Mesendoderm (in vitro differentiated cells): ENCODE measurements at regions not wholly inside any gene's neighbourhood (a gene's known extent, or its start where the extent isn't known, plus 50 kb on each side); places are given as distances from the start of the nearest gene placed in this dataset.

Source experiments
- DNase-seq: peaks from one replicate; pipeline ENCODE4 v3.0.0; 2013
- H2AK5ac ChIP-seq: 2 replicates; pipeline ENCODE4 v1.6.1; 2013; ENCODE audit warnings: low read length, inconsistent platforms
- H2BK120ac ChIP-seq: 2 replicates; pipeline ENCODE4 v1.6.1; 2013; ENCODE audit warnings: low read depth, mild to moderate bottlenecking, low read length, moderate library complexity, mixed read lengths
- H2BK15ac ChIP-seq: replicated peaks from 2 replicates; pipeline ENCODE4 v1.6.1; 2013; ENCODE audit warnings: low read depth, mild to moderate bottlenecking, moderate library complexity
- H2BK5ac ChIP-seq: 2 replicates; pipeline ENCODE4 v1.6.1; 2013; ENCODE audit warnings: low read length, inconsistent platforms
- H3K18ac ChIP-seq: 2 replicates; pipeline ENCODE4 v1.6.1; 2013; ENCODE audit warnings: mild to moderate bottlenecking, low read length, mixed read lengths
- H3K23ac ChIP-seq: one replicate; pipeline ENCODE4 v1.6.1; 2013; ENCODE audit warnings: low read length
- H3K27ac ChIP-seq: 2 replicates; pipeline ENCODE4 v1.5.1; 2013; ENCODE audit warnings: low read depth, mild to moderate bottlenecking, inconsistent platforms, low read length, moderate library complexity
- H3K27me3 ChIP-seq: 2 replicates; pipeline ENCODE4 v1.6.1; 2013; ENCODE audit warnings: low read length, control low read depth, mild to moderate bottlenecking, inconsistent platforms; ENCODE audit not compliant: insufficient read depth, poor library complexity
- H3K36me3 ChIP-seq: 2 replicates; pipeline ENCODE4 v1.6.1; 2013; ENCODE audit warnings: low read length, inconsistent platforms; ENCODE audit not compliant: control insufficient read depth, insufficient read depth
- H3K4ac ChIP-seq: one replicate; pipeline ENCODE4 v1.6.1; 2013; ENCODE audit warnings: low read depth, mild to moderate bottlenecking, low read length, moderate library complexity
- H3K4me1 ChIP-seq: 2 replicates; pipeline ENCODE4 v1.6.1; 2013; ENCODE audit warnings: low read depth, low read length, inconsistent platforms; ENCODE audit not compliant: control insufficient read depth
- H3K4me2 ChIP-seq: 2 replicates; pipeline ENCODE4 v1.6.1; 2013; ENCODE audit warnings: low read length
- H3K4me3 ChIP-seq: 2 replicates; pipeline ENCODE4 v1.5.1; 2013; ENCODE audit warnings: mild to moderate bottlenecking, low read length
- H3K56ac ChIP-seq: one replicate; pipeline ENCODE4 v1.6.1; 2013; ENCODE audit warnings: low read length
- H3K79me1 ChIP-seq: 2 replicates; pipeline ENCODE4 v1.6.1; 2013; ENCODE audit warnings: low read length, inconsistent platforms
- H3K79me2 ChIP-seq: 2 replicates; pipeline ENCODE4 v1.6.1; 2013; ENCODE audit warnings: mild to moderate bottlenecking, low read length; ENCODE audit not compliant: control insufficient read depth, insufficient read depth
- H3K9ac ChIP-seq: 2 replicates; pipeline ENCODE4 v1.6.1; 2013; ENCODE audit warnings: low read length, inconsistent platforms
- H4K5ac ChIP-seq: one replicate; pipeline ENCODE4 v1.6.1; 2013; ENCODE audit warnings: low read length
- H4K8ac ChIP-seq: one replicate; pipeline ENCODE4 v1.6.1; 2013; ENCODE audit warnings: low read depth, mild to moderate bottlenecking, control low read depth, low read length, moderate library complexity
- WGBS: extraction: QIAGEN DNeasy Blood & Tissue Kit; methylation state at CpG from one replicate; pipeline ENCODE4 v1.1.7; 2013; ENCODE audit warnings: low lambda C conversion rate, missing lambda C conversion rate; ENCODE audit not compliant: insufficient coverage; ENCODE audit errors: extremely low coverage; 5-methylcytosine and 5-hydroxymethylcytosine counted together

GRCh38 chr21:32186804-32187203 is 92.0 kb downstream of the MIS18A start:
- H2BK5ac ChIP-seq, result no peak overlapping the region
- no peaks in the 10 kb centered on the region for H3K79me1 ChIP-seq
- H2AK5ac ChIP-seq, result no peak overlapping the region
- no CpG with 5 or more reads among the region's 8 CpGs for WGBS
- no peak overlapping the region for H3K4ac ChIP-seq
- H4K8ac ChIP-seq, result no peak overlapping the region
- no peaks in the 10 kb centered on the region for H3K79me2 ChIP-seq
- H3K4me3 ChIP-seq, result no peak overlapping the region
- H3K4me2 ChIP-seq, result no peak overlapping the region
- no peak overlapping the region for H2BK15ac ChIP-seq
- H3K27ac ChIP-seq, result no peak overlapping the region
- H3K56ac ChIP-seq, result no peak overlapping the region
- no peaks in the 10 kb centered on the region for H3K36me3 ChIP-seq
- H3K4me1 ChIP-seq, result peaks cover 14% of the 10 kb centered on the region
- no peak overlapping the region for H4K5ac ChIP-seq
- no peaks in the 10 kb centered on the region for H3K27me3 ChIP-seq
- peak overlapping the region; percentile 50 for H3K23ac ChIP-seq
- H3K9ac ChIP-seq, result no peak overlapping the region
- no peak for DNase-seq
- H2BK120ac ChIP-seq, result no peak overlapping the region
- H3K18ac ChIP-seq, result no peak overlapping the region

GRCh38 chr21:32185726-32186125 is 93.1 kb downstream of the MIS18A start:
- Histone ChIP-seq H2BK5ac (no peak overlapping the region), H3K36me3 (no peaks in the 10 kb centered on the region), H3K4me3 (no peak overlapping the region), H3K27me3 (no peaks in the 10 kb centered on the region), H2AK5ac (no peak overlapping the region), H4K5ac (no peak overlapping the region), H3K79me2 (no peaks in the 10 kb centered on the region), H3K4ac (no peak overlapping the region), H3K4me1 (peaks cover 14% of the 10 kb centered on the region), H3K79me1 (no peaks in the 10 kb centered on the region), H3K23ac (no peak overlapping the region), H2BK15ac (no peak overlapping the region), H3K18ac (no peak overlapping the region), H3K27ac (no peak overlapping the region), H2BK120ac (no peak overlapping the region), H3K9ac (no peak overlapping the region), H4K8ac (no peak overlapping the region), H3K56ac (no peak overlapping the region), H3K4me2 (no peak overlapping the region)
- DNase-seq, result no peak
- no CpG with 5 or more reads among the region's 5 CpGs for WGBS

GRCh38 chr21:32185103-32185502 is 93.7 kb downstream of the MIS18A start:
- H4K5ac ChIP-seq, result no peak overlapping the region
- H3K9ac ChIP-seq, result no peak overlapping the region
- H4K8ac ChIP-seq, result no peak overlapping the region
- no peak overlapping the region for H2BK5ac ChIP-seq
- no peaks in the 10 kb centered on the region for H3K79me1 ChIP-seq
- no peak overlapping the region for H2BK120ac ChIP-seq
- H3K4me3 ChIP-seq, result no peak overlapping the region
- H3K4me1 ChIP-seq, result peaks cover 14% of the 10 kb centered on the region
- no peaks in the 10 kb centered on the region for H3K79me2 ChIP-seq
- no peak overlapping the region for H2AK5ac ChIP-seq
- no CpG with 5 or more reads among the region's 2 CpGs for WGBS
- no peak overlapping the region for H3K18ac ChIP-seq
- no peak overlapping the region for H3K56ac ChIP-seq
- no peak overlapping the region for H3K4ac ChIP-seq
- no peak overlapping the region for H3K27ac ChIP-seq
- no peak overlapping the region for H2BK15ac ChIP-seq
- no peak overlapping the region for H3K4me2 ChIP-seq
- H3K23ac ChIP-seq, result no peak overlapping the region
- no peaks in the 10 kb centered on the region for H3K36me3 ChIP-seq
- no peaks in the 10 kb centered on the region for H3K27me3 ChIP-seq
- no peak for DNase-seq

- H3K18ac ChIP-seq, result no peak overlapping the region
- H2BK15ac ChIP-seq, result no peak overlapping the region
- H4K8ac ChIP-seq, result no peak overlapping the region
- H3K79me2 ChIP-seq, result no peaks in the 10 kb centered on the region
- peaks cover 14% of the 10 kb centered on the region for H3K4me1 ChIP-seq
- no peaks in the 10 kb centered on the region for H3K27me3 ChIP-seq
- peak; percentile 86 for DNase-seq
- H4K5ac ChIP-seq, result no peak overlapping the region
- no peaks in the 10 kb centered on the region for H3K36me3 ChIP-seq
- H3K27ac ChIP-seq, result peak overlapping the region; percentile 16
- WGBS, result no CpG with 5 or more reads among the region's 7 CpGs
- no peaks in the 10 kb centered on the region for H3K79me1 ChIP-seq
- H3K4ac ChIP-seq, result no peak overlapping the region
- H3K4me2 ChIP-seq, result no peak overlapping the region
- no peak overlapping the region for H2BK5ac ChIP-seq
- no peak overlapping the region for H3K23ac ChIP-seq
- H3K56ac ChIP-seq, result peak overlapping the region; percentile 47
- no peak overlapping the region for H2BK120ac ChIP-seq
- no peak overlapping the region for H3K4me3 ChIP-seq
- H3K9ac ChIP-seq, result no peak overlapping the region
- no peak overlapping the region for H2AK5ac ChIP-seq
Observed at GRCh38 chr21:32184485-32184884, 94.4 kb downstream of the MIS18A start.

GRCh38 chr21:32184065-32184464 is 94.8 kb downstream of the MIS18A start:
- Histone ChIP-seq H2AK5ac (no peak overlapping the region), H4K5ac (no peak overlapping the region), H3K4me1 (peaks cover 14% of the 10 kb centered on the region), H3K23ac (no peak overlapping the region), H3K9ac (no peak overlapping the region), H3K18ac (no peak overlapping the region), H3K27ac (no peak overlapping the region), H3K27me3 (no peaks in the 10 kb centered on the region), H2BK5ac (no peak overlapping the region), H3K79me2 (no peaks in the 10 kb centered on the region), H2BK15ac (no peak overlapping the region), H3K4me3 (no peak overlapping the region), H3K36me3 (no peaks in the 10 kb centered on the region), H3K79me1 (no peaks in the 10 kb centered on the region), H3K4ac (no peak overlapping the region), H3K56ac (no peak overlapping the region), H2BK120ac (no peak overlapping the region), H4K8ac (no peak overlapping the region), H3K4me2 (no peak overlapping the region)
- no CpG with 5 or more reads among the region's 5 CpGs for WGBS
- DNase-seq, result peak; percentile 79

- Histone ChIP-seq H2BK15ac (no peak overlapping the region), H3K27me3 (no peaks in the 10 kb centered on the region), H3K56ac (peak overlapping the region; percentile 11), H3K36me3 (no peaks in the 10 kb centered on the region), H3K23ac (no peak overlapping the region), H3K4ac (no peak overlapping the region), H4K8ac (no peak overlapping the region), H2BK5ac (no peak overlapping the region), H2AK5ac (no peak overlapping the region), H2BK120ac (no peak overlapping the region), H3K79me1 (no peaks in the 10 kb centered on the region), H3K9ac (no peak overlapping the region), H4K5ac (no peak overlapping the region), H3K4me3 (no peak overlapping the region), H3K79me2 (no peaks in the 10 kb centered on the region), H3K18ac (no peak overlapping the region), H3K4me1 (peaks cover 14% of the 10 kb centered on the region), H3K27ac (no peak overlapping the region), H3K4me2 (no peak overlapping the region)
- DNase-seq, result no peak
Observed at GRCh38 chr21:32183396-32183795, 95.5 kb downstream of the MIS18A start.
